ENCODE measurements at regions not wholly inside any gene's neighbourhood (a gene's known extent, or its start where the extent isn't known, plus 50 kb on each side); places are given as distances from the start of the nearest gene placed in this dataset.

GRCh38 chr10:90975096-90975495 lies 54.2 kb upstream of the ANKRD1 start:
- DNase-seq (ENCODE audit: low read depth): no peak

GRCh38 chr10:90977162-90977854 lies 56.4 kb upstream of the ANKRD1 start:
- no peak for DNase-seq (ENCODE audit: low read depth)

- no peak for DNase-seq (ENCODE audit: low read depth)
Measured at GRCh38 chr10:90977855-90978486, 57.1 kb upstream of the ANKRD1 start.

- DNase-seq (ENCODE audit: low read depth): no peak
Measured at GRCh38 chr10:90982406-90983008, 61.6 kb upstream of the ANKRD1 start.

- no peak for DNase-seq (ENCODE audit: low read depth)
Measured at GRCh38 chr10:90983914-90984549, 63.1 kb upstream of the ANKRD1 start.

GRCh38 chr10:90984898-90985297 lies 64.0 kb upstream of the ANKRD1 start:
- no peak for DNase-seq (ENCODE audit: low read depth)

GRCh38 chr10:90985321-90985933 lies 64.5 kb upstream of the ANKRD1 start:
- no peak for DNase-seq (ENCODE audit: low read depth)

- no peak for DNase-seq (ENCODE audit: low read depth)
Measured at GRCh38 chr10:90986136-90986760, 65.4 kb upstream of the ANKRD1 start.

GRCh38 chr10:90986870-90987269 lies 66.0 kb upstream of the ANKRD1 start:
- no peak for DNase-seq (ENCODE audit: low read depth)

GRCh38 chr10:90987383-90987782 lies 66.5 kb upstream of the ANKRD1 start:
- DNase-seq (ENCODE audit: low read depth): no peak

- no peak for DNase-seq (ENCODE audit: low read depth)
Measured at GRCh38 chr10:90988024-90988423, 67.1 kb upstream of the ANKRD1 start.

- no peak for DNase-seq (ENCODE audit: low read depth)
Measured at GRCh38 chr10:90988802-90989201, 67.9 kb upstream of the ANKRD1 start.

GRCh38 chr10:90989378-90989777 lies 68.5 kb upstream of the ANKRD1 start:
- DNase-seq (ENCODE audit: low read depth): no peak

- DNase-seq (ENCODE audit: low read depth): no peak
Measured at GRCh38 chr10:90992462-90992861, 71.6 kb upstream of the ANKRD1 start.

- DNase-seq (ENCODE audit: low read depth): no peak
Measured at GRCh38 chr10:90993340-90993739, 72.5 kb upstream of the ANKRD1 start.

GRCh38 chr10:90997670-90998069 lies 76.8 kb upstream of the ANKRD1 start:
- DNase-seq (ENCODE audit: low read depth): no peak

GRCh38 chr10:90998733-90999511 lies 78.0 kb upstream of the ANKRD1 start:
- DNase-seq (ENCODE audit: low read depth): no peak

GRCh38 chr10:90999512-91000172 lies 78.8 kb upstream of the ANKRD1 start:
- DNase-seq (ENCODE audit: low read depth): no peak

GRCh38 chr10:91000470-91000869 lies 79.6 kb upstream of the ANKRD1 start:
- DNase-seq (ENCODE audit: low read depth): no peak

GRCh38 chr10:91000985-91001384 lies 80.1 kb upstream of the ANKRD1 start:
- DNase-seq (ENCODE audit: low read depth): no peak

- no peak for DNase-seq (ENCODE audit: low read depth)
Measured at GRCh38 chr10:91002656-91003055, 81.8 kb upstream of the ANKRD1 start.
